GM21423 (cell line): ENCODE measurements at regions not wholly inside any gene's neighbourhood (a gene's known extent, or its start where the extent isn't known, plus 50 kb on each side); places are given as distances from the start of the nearest gene placed in this dataset.
"Not testable (repeated sequence)": the region's sequence is repeated elsewhere in the genome, so short reads cannot be mapped to it uniquely, and the experiment has no call there.

ENCODE experiments used
- ATAC-seq: cut with Tn5 transposase; IDR thresholded peaks from one replicate; pipeline ENCODE4 v1.9.1; 2021; ENCODE audit warnings: mild to moderate bottlenecking, moderate library complexity; ENCODE audit not compliant: unreplicated experiment

GRCh38 chr2:66110086-66110485 is 324.8 kb upstream of the MEIS1 start:
- no peak for ATAC-seq

- ATAC-seq = no peak
These were observed 325.5 kb upstream of the MEIS1 start for GRCh38 chr2:66109419-66109818.

GRCh38 chr2:66105066-66105753 is 329.7 kb upstream of the MEIS1 start:
- ATAC-seq = no peak

DNA sequence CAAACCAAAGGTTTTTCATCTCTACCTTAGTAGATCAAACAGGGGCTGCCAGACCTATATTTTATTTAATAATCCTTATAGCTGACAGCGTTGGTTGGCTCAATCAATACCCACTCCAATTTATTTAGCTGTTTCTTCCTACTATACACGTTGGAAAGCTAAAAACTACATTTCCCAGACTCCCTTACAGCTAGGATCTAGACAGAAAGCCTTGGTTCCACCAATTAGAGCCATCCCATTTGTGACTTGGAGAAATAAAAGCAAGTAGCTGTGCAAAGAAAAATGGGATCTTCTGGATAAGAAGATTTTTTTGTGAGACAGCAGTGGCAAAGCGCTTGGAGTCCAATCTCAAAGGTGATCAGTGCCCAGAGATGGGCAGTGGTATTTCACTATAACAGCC is 331.3 kb upstream of the MEIS1 start:
- no peak for ATAC-seq

- no peak for ATAC-seq
These were observed 333.7 kb upstream of the MEIS1 start for GRCh38 chr2:66101206-66101605.

- ATAC-seq = no peak
These were observed 339.0 kb upstream of the MEIS1 start for GRCh38 chr2:66095820-66096345.

DNA sequence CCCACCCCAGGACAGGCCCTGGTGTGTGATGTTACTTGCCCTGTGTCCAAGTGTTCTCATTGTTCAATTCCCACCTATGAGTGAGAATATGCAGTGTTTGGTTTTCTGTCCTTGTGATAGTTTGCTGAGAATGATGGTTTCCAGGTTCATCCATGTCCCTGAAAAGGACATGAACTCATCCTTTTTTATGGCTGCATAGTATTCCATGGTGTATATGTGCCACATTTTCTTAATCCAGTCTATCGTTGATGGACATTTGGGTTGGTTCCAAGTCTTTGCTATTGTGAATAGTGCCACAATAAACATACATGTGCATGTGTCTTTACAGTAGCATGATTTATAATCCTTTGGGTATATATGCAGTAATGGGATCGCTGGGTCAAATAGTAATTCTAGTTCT is 340.2 kb upstream of the MEIS1 start:
- not testable (repeated sequence) for ATAC-seq

- ATAC-seq = no peak
These were observed 341.6 kb upstream of the MEIS1 start for GRCh38 chr2:66093371-66093770.

DNA sequence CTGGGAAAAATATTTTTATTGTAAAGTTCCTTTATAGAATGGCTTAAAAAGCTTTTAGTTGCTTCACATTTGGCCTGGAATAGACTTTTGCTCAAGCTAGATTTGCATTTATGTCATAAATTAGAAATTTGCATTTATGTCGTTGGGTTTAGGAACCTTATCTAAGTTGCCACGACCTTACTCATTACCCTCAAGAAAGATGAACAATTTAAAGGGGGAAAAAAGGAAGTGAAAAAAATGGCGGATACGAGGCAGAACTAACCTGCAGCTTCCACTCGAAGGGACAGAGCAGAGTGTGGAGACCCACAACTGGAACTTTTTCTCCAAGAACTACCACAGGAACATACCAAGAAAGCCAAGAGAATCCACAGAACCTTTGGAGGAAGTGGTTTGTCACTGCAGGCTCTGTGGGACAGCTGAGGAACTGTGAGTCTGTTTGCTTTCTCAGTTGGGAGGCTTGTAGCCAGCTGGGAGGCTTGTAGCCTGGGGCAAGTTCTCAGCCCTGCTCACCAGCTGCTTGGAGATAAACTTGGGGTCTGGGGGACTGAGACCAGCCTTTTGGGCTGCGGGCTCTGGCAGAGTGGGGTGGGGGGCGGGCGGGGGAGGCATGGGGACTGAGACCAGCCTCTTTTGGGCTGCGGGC is 349.9 kb upstream of the MEIS1 start:
- ATAC-seq = no peak

- ATAC-seq = no peak
These were observed 352.3 kb upstream of the MEIS1 start for GRCh38 chr2:66082581-66082980.

DNA sequence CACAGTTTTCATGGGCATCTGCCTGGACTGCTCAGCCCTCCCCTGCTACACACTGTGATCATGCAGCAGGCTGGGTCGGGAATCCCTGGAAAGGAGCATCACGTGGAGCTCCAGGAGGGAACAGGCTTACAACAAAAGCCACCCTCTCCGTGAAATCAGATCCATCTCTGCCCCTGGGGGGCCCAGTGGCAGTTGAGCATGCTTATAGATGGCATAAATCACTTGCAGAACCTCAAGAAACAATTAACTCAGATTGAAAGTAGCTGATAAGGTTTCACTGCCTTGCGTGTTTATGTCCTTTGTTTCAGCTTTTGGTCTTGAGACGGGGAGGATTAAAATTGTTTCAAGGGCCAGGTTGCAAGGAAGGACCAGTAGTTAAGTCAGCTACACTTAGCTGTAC is 354.8 kb upstream of the MEIS1 start:
- ATAC-seq = no peak

GRCh38 chr2:66073172-66073571 is 361.8 kb upstream of the MEIS1 start:
- ATAC-seq = no peak

DNA sequence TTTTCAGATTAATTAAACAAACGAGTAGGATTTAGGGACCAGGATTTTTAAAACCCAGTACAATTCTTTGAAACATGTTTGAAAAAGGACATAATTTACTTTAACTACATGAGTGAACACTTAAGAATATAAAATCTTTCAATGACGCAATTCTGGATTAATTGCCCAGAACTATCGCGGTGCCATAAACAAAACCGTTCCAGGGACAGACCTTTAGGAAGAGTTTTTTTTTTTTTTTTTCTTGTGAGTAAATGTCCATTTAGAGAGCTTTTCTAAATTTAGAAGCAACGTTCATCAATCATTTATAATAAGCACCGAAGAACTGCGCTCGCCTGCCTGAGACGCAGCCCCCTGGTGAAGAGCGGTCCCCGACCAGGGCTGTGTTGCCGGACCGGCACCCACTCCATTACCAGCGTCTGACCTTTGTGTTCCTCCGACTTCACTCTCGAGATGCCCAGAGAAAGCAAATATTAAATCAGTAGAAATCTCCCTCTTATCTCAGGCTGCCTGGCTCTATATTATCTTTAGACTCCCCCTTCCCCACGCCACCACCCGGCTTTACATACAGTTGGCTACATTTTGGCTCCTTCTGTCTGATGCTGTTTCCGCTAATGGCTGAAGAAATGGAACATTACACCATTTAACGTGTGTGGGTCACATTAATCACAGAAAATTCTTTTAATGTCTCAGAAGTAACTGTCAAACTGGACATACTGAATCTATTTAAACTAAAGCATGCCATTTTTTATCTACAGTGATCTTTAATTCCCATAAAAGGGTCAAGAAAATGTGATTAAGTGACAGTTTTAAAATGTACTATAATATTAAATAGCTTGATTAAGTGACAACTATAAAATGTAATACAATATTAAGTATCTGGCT is 364.0 kb upstream of the MEIS1 start:
- ATAC-seq = no peak

GRCh38 chr2:66069937-66070720 is 364.8 kb upstream of the MEIS1 start:
- no peak for ATAC-seq

DNA sequence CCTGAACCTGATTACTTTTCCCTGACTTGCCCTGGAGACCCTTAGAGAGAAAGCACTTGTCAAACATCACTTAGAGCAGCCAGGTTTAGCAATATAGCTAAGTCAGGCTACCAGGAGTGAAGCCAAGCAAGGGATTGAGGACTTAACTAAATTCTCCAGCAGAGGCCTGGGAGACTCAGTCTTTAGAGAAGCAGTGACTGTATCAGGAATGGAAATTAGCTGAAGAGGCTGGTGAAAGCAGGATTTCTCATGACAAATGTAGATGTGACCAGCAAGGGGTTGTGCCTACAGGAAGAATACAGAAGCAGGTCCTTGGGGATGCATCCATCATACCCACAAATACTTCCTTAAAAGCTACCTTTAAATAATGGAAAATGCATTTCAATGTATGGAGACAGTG is 368.9 kb upstream of the MEIS1 start:
- ATAC-seq = no peak

- no peak for ATAC-seq
These were observed 375.6 kb upstream of the MEIS1 start for GRCh38 chr2:66059332-66059731.

GRCh38 chr2:66058675-66059074 is 376.2 kb upstream of the MEIS1 start:
- no peak for ATAC-seq

DNA sequence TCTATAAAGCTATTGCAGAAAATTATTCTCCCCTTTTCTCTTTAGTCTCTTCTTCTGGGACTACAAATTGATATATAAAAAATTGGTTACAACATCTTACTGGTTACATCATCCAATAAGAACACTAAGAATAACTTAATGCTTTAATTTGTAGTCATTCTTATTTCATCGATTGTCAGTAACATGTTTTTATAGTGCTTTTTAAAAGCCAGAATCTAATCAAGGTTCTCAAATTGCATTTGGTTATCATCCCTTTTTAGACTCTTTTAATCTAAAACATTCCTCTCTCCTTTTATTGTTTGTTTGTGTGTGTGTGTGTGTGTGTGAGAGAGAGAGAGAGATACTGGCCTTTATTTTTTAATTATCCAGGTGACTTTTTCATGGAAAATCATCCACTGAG is 377.1 kb upstream of the MEIS1 start:
- no peak for ATAC-seq

DNA sequence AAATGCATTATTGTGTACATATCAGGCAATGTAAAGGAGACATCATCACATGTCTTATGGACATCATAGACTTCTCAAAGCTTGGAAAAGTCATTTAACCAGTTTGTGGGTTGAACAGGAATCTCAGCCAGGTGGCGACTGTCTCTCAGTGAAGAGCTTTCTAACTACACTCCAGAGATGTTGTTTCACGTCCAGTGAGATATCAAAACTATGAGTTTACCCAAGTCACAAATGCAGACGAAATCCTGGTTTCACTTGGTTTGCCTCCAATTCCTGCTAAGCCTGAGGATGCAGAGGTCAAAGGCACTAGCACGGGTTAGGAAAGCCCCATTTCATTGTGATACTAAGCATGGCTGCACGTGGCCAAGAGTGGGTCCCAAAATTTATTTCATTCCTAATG is 384.5 kb upstream of the MEIS1 start:
- ATAC-seq = no peak

DNA sequence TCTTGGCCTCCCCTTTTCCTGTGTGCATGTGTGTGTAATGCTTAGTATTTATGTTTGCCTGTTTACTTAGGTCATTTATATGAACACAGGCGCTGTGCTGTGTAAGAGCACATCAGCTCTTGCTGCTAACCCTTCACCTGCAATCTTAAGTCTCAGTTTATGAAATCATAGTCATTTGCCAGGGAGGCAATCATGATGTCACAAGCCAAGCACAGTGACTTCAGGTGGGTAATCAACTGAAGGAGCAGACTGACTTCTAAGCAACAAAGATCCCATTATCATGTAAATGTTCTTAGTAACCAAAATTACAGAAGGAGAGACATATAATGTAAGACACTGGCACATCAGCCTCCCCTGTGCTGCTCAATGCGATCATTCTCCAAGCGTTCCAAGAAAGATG is 386.3 kb upstream of the MEIS1 start:
- no peak for ATAC-seq
